ENCODE measurements at regions not wholly inside any gene's neighbourhood (a gene's known extent, or its start where the extent isn't known, plus 50 kb on each side); places are given as distances from the start of the nearest gene placed in this dataset.

DNA sequence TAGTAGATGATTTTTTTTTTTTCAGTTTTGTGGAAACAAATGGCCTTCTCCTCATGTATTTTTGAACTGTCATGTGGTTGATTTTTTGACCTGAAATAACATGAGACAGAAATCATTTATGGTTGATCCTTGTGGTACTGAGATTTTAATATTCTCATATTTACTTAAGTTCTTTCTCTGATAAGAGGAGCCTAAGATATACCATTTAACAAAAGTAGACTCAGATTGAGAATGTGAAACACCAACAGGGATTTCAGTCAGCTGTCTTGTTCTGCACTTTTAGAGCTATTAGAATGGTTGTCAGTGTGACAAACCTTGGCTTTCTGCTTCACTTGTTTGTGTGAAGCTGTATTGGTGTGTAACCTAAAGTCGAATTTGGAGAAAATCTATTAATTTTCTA lies 575.7 kb downstream of the SPOCK3 start:
- in situ Hi-C loops (cut with HindIII; ENCODE audit: low pct_unique_long_range_greater_than_20kb, low sequenced_read_pairs), result no loop called here

DNA sequence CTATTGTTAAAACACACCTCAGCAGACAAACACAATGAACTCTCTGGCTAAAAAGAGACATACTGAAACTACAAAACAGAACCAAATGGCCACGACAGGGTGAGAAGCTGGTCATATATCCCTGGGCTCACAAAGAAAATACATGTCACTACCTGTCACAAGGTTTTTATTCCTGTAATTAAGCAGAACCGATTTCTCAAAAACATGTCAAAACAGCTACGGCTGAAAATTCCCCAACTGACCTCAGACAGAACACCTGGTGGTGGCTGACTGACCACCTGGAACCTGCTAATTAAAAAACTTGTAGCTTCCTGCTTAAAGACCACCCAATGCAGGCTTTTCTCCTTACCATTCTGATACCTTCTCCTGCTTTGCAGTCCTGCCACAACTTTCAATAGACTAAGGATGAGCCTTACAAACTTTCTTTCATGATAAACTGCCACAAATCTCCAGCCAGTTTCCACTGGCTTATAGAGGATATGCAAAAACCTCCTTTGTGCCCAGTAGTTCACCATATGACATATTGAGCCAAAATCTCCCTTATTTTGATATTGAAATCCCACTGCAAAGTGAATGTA lies 571.9 kb downstream of the SPOCK3 start:
- in situ Hi-C loops (cut with HindIII; ENCODE audit: low pct_unique_long_range_greater_than_20kb, low sequenced_read_pairs), result no loop called here

More for the DNA sequence above, 575.7 kb downstream of the SPOCK3 start:
- no peak for DNase-seq (ENCODE audit: low read depth)

DNA sequence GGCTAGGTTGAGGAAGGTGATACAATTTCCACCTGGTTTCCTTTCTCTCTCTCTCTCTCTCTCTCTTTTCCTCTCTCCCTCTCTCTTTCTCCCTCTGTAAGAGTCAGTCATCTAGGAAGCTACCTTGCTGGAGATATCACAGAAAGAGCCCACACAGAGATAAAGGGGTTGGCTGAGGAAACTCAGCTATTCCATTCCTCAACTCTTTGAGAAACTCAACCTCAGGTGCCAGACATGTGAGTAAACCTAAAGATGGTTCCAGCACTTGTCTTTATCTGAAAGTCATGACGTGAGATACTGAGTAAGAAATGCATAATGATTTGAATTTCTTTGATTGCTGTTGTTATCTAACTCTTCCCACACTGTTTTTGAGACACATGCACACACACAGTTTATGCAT lies 564.0 kb downstream of the SPOCK3 start:
- in situ Hi-C loops (cut with HindIII; ENCODE audit: low pct_unique_long_range_greater_than_20kb, low sequenced_read_pairs), result no loop called here
- no peak for DNase-seq (ENCODE audit: low read depth)

More for the DNA sequence above, 571.9 kb downstream of the SPOCK3 start:
- DNase-seq (ENCODE audit: low read depth), result no peak

DNA sequence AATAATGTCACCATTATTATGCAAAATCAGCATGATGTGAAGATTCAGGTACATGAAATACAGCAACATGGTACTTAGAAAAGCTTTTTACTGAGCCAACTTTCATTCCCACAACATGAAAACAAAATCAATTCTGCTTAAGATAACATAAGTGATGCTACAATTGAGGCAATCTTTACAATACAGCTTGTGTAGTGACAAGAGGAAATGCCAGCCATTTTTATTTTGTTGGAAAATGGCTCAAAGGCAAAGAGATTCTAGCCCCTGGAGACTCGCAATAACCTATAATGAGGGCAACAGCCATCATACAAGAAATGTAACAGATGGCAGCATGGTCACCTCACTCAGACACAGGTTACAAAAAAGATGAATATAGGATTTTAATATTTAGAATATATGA lies 560.4 kb downstream of the SPOCK3 start:
- no peak for DNase-seq (ENCODE audit: low read depth)
- in situ Hi-C loops (cut with HindIII; ENCODE audit: low pct_unique_long_range_greater_than_20kb, low sequenced_read_pairs), result no loop called here

- in situ Hi-C loops (cut with HindIII; ENCODE audit: low pct_unique_long_range_greater_than_20kb, low sequenced_read_pairs), result no loop called here
Observed at GRCh38 chr4:166675411-166675810, 558.9 kb downstream of the SPOCK3 start.

DNA sequence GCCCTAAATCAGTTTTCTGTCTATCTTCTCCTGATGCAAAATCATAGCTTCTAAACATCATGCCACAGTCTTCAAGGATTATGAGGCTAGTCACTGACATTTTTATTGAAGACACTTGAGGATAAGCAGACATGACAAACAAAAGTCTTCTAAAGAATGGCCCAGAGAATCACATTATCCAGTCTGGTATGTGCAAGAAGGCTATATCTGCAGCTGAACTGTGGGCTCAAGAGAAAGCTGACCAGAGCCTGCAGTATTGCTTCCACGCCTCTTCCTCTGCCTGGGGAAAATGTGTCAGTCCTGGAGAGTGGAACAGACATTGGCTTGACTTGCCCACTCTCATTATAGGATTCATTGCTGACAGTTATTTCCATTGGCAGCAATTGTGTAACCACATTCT lies 553.5 kb downstream of the SPOCK3 start:
- no peak for DNase-seq (ENCODE audit: low read depth)
- in situ Hi-C loops (cut with HindIII; ENCODE audit: low pct_unique_long_range_greater_than_20kb, low sequenced_read_pairs), result no loop called here

More at GRCh38 chr4:166675411-166675810, 558.9 kb downstream of the SPOCK3 start:
- no peak for DNase-seq (ENCODE audit: low read depth)

GRCh38 chr4:166682200-166682599 lies 552.1 kb downstream of the SPOCK3 start:
- in situ Hi-C loops (cut with HindIII; ENCODE audit: low pct_unique_long_range_greater_than_20kb, low sequenced_read_pairs), result no loop called here

More at GRCh38 chr4:166682200-166682599, 552.1 kb downstream of the SPOCK3 start:
- no peak for DNase-seq (ENCODE audit: low read depth)
